HG02885 (cell line): ENCODE measurements at regions not wholly inside any gene's neighbourhood (a gene's known extent, or its start where the extent isn't known, plus 50 kb on each side); places are given as distances from the start of the nearest gene placed in this dataset.

ENCODE experiments used
- ATAC-seq: cut with Tn5 transposase; IDR thresholded peaks from one replicate; pipeline ENCODE4 v1.9.1; 2021; ENCODE audit warnings: mild to moderate bottlenecking; ENCODE audit not compliant: unreplicated experiment, poor library complexity

- ATAC-seq, result no peak
These were observed 531.1 kb downstream of the RASEF start for GRCh38 chr9:82531795-82532194.

GRCh38 chr9:82532504-82533180, 530.3 kb downstream of the RASEF start:
- ATAC-seq, result no peak

- ATAC-seq, result no peak
These were observed 527.4 kb downstream of the RASEF start for GRCh38 chr9:82535432-82535998.

GRCh38 chr9:82538634-82539033, 524.3 kb downstream of the RASEF start:
- ATAC-seq, result no peak

- ATAC-seq, result no peak
These were observed 523.8 kb downstream of the RASEF start for GRCh38 chr9:82539146-82539545.

GRCh38 chr9:82539856-82540579, 522.9 kb downstream of the RASEF start:
- ATAC-seq, result no peak

- ATAC-seq, result no peak
These were observed 519.2 kb downstream of the RASEF start for GRCh38 chr9:82543726-82544125.

GRCh38 chr9:82546136-82546535, 516.8 kb downstream of the RASEF start:
- no peak for ATAC-seq

- no peak for ATAC-seq
These were observed 514.9 kb downstream of the RASEF start for GRCh38 chr9:82547995-82548394.

- no peak for ATAC-seq
These were observed 513.6 kb downstream of the RASEF start for GRCh38 chr9:82549174-82549821.

GRCh38 chr9:82552784-82553183, 510.2 kb downstream of the RASEF start:
- no peak for ATAC-seq

- ATAC-seq, result no peak
These were observed 509.1 kb downstream of the RASEF start for GRCh38 chr9:82553654-82554366.

- no peak for ATAC-seq
These were observed 508.6 kb downstream of the RASEF start for GRCh38 chr9:82554381-82554780.

- no peak for ATAC-seq
These were observed 507.9 kb downstream of the RASEF start for GRCh38 chr9:82555031-82555430.

GRCh38 chr9:82555431-82556051, 507.4 kb downstream of the RASEF start:
- ATAC-seq, result no peak

- no peak for ATAC-seq
These were observed 504.6 kb downstream of the RASEF start for GRCh38 chr9:82558346-82558745.

GRCh38 chr9:82558855-82559630, 503.9 kb downstream of the RASEF start:
- no peak for ATAC-seq

- no peak for ATAC-seq
These were observed 502.9 kb downstream of the RASEF start for GRCh38 chr9:82560036-82560435.

GRCh38 chr9:82560457-82560904, 502.5 kb downstream of the RASEF start:
- ATAC-seq, result no peak
